IMR-90 (cell line): ENCODE measurements at regions not wholly inside any gene's neighbourhood (a gene's known extent, or its start where the extent isn't known, plus 50 kb on each side); places are given as distances from the start of the nearest gene placed in this dataset.

Source experiments
- ATAC-seq: fragments of 200-7000 bp; cut with Tn5 transposase; 2 replicates; pipeline ENCODE4 v1.9.1; 2020; ENCODE audit warnings: low read depth, mild to moderate bottlenecking, moderate library complexity
- BruUV-seq: library from RNA; stranded (reverse); fragments of 400-500 nt; replicated peaks from 2 replicates; lab custom pipeline; 2021; lab: Mats Ljungman, UMichigan
- CTCF ChIA-PET: fragments of 300-600 bp; formaldehyde crosslinking; extraction: SDS; loops from one replicate; lab custom pipeline; 2021; ENCODE audit warnings: antibody characterized with exemption; lab: Yijun Ruan, JAX
- POLR2A ChIA-PET: fragments of 300-600 bp; sonication (Branson Sonifier 250); formaldehyde crosslinking; loops from one replicate; lab custom pipeline; 2022; ENCODE audit warnings: antibody characterized with exemption; ENCODE audit not compliant: unreplicated experiment; lab: Charles Lee
- DNase-seq: peaks from one replicate; pipeline ENCODE4 v3.0.0; 2013
- H2AFZ ChIP-seq: replicated peaks from 2 replicates; pipeline ENCODE3; 2013; ENCODE audit warnings: low read length, mild to moderate bottlenecking; ENCODE audit not compliant: poor library complexity
- H2AK5ac ChIP-seq: 2 replicates; pipeline ENCODE4 v1.6.1; 2013; ENCODE audit warnings: low read depth, low read length, inconsistent platforms
- H2AK9ac ChIP-seq: replicated peaks from 2 replicates; pipeline ENCODE3; 2013; ENCODE audit warnings: mild to moderate bottlenecking, low read depth, low read length, moderate library complexity; ENCODE audit not compliant: poor library complexity
- H2BK120ac ChIP-seq: 2 replicates; pipeline ENCODE4 v1.6.1; 2013; ENCODE audit warnings: low read depth, low read length, inconsistent platforms
- H2BK15ac ChIP-seq: 3 replicates; pipeline ENCODE4 v1.6.1; 2013; ENCODE audit warnings: low read depth, low read length, inconsistent platforms
- H2BK20ac ChIP-seq: 2 replicates; pipeline ENCODE4 v1.6.1; 2013; ENCODE audit warnings: low read depth, mild to moderate bottlenecking, inconsistent platforms, low read length, moderate library complexity
- H2BK5ac ChIP-seq: 2 replicates; pipeline ENCODE4 v1.6.1; 2013; ENCODE audit warnings: mild to moderate bottlenecking, low read depth, low read length, inconsistent platforms; ENCODE audit not compliant: poor library complexity, severe bottlenecking
- H3K14ac ChIP-seq: replicated peaks from 2 replicates; pipeline ENCODE4 v1.6.1; 2013; ENCODE audit warnings: low read depth, low read length, inconsistent platforms
- H3K18ac ChIP-seq: 2 replicates; pipeline ENCODE4 v1.6.1; 2013; ENCODE audit warnings: low read depth, low read length, control low read depth
- H3K23ac ChIP-seq: 2 replicates; pipeline ENCODE4 v1.6.1; 2013; ENCODE audit warnings: low read depth, low read length, inconsistent platforms
- H3K27ac ChIP-seq: 2 replicates; pipeline ENCODE4 v1.5.1; 2013; ENCODE audit warnings: mild to moderate bottlenecking, control low read depth, low read length; ENCODE audit not compliant: insufficient read depth
- H3K27me3 ChIP-seq: 2 replicates; pipeline ENCODE4 v1.6.1; 2013; ENCODE audit warnings: low read length; ENCODE audit not compliant: control insufficient read depth, insufficient read depth
- H3K36me3 ChIP-seq: 2 replicates; pipeline ENCODE4 v1.6.1; 2013; ENCODE audit warnings: low read length, mixed read lengths; ENCODE audit not compliant: control insufficient read depth, insufficient read depth
- H3K4ac ChIP-seq: 2 replicates; pipeline ENCODE4 v1.6.1; 2013; ENCODE audit warnings: low read depth, low read length, inconsistent platforms
- H3K4me1 ChIP-seq: 2 replicates; pipeline ENCODE4 v1.6.1; 2013; ENCODE audit warnings: low read length, mixed read lengths; ENCODE audit not compliant: control insufficient read depth, insufficient read depth
- H3K4me2 ChIP-seq: 2 replicates; pipeline ENCODE4 v1.6.1; 2013; ENCODE audit warnings: low read depth, mild to moderate bottlenecking, control low read depth, low read length, moderate library complexity
- H3K4me3 ChIP-seq: 2 replicates; pipeline ENCODE4 v1.5.1; 2013; ENCODE audit warnings: low read depth, mild to moderate bottlenecking, control low read depth, low read length, moderate library complexity; ENCODE audit not compliant: insufficient read depth
- H3K56ac ChIP-seq: 2 replicates; pipeline ENCODE4 v1.6.1; 2013; ENCODE audit warnings: low read length, inconsistent platforms; ENCODE audit not compliant: insufficient read depth; ENCODE audit errors: extremely low read depth
- H3K79me1 ChIP-seq, 2 experiments: 2 replicates each; pipeline ENCODE4 v1.6.1; 2013; ENCODE audit warnings: low read length in 2 of 2, inconsistent platforms in 1 of 2, low read depth in 1 of 2
- H3K9ac ChIP-seq: 2 replicates; pipeline ENCODE4 v1.6.1; 2013; ENCODE audit warnings: low read depth, low read length, control low read depth
- H3K9me1 ChIP-seq: 2 replicates; pipeline ENCODE4 v1.6.1; 2013; ENCODE audit warnings: low read length, inconsistent platforms; ENCODE audit not compliant: insufficient read depth
- H3K9me3 ChIP-seq: 2 replicates; pipeline ENCODE4 v1.6.1; 2013; ENCODE audit warnings: low read length; ENCODE audit not compliant: control insufficient read depth, insufficient read depth
- H4K20me1 ChIP-seq: 2 replicates; pipeline ENCODE4 v1.6.1; 2013; ENCODE audit warnings: low read length, inconsistent platforms; ENCODE audit not compliant: insufficient read depth
- H4K5ac ChIP-seq: 2 replicates; pipeline ENCODE4 v1.6.1; 2013; ENCODE audit warnings: mild to moderate bottlenecking, low read depth, low read length, control low read depth
- H4K8ac ChIP-seq, 2 experiments: 2 replicates each; pipeline ENCODE4 v1.6.1; 2013; ENCODE audit warnings: low read depth in 2 of 2, low read length in 2 of 2, control low read depth in 1 of 2, inconsistent platforms in 1 of 2
- H4K91ac ChIP-seq: 2 replicates; pipeline ENCODE4 v1.6.1; 2013; ENCODE audit warnings: low read depth, low read length, inconsistent platforms; ENCODE audit not compliant: insufficient read depth
- CHD1 ChIP-seq: IDR thresholded peaks from 2 replicates; pipeline ENCODE4 v1.6.1; 2012; ENCODE audit warnings: low read depth, low read length, improper control_type of control experiment
- MAFK ChIP-seq: IDR thresholded peaks from 2 replicates; pipeline ENCODE4 v1.6.1; 2012; ENCODE audit warnings: low read depth, low read length, improper control_type of control experiment
- RAD21 ChIP-seq: IDR thresholded peaks from 2 replicates; pipeline ENCODE4 v1.6.1; 2012; ENCODE audit warnings: low read length, improper control_type of control experiment
- WGBS, 2 experiments: methylation state at CpG; one replicate each; pipeline versions ENCODE4 v1.1.5 to v1.1.7; 2013; ENCODE audit warnings: missing lambda C conversion rate in 2 of 2; ENCODE audit not compliant: insufficient read length in 1 of 2; ENCODE audit errors: extremely low coverage in 2 of 2; 5-methylcytosine and 5-hydroxymethylcytosine counted together
- dilution Hi-C: fragments of 300-500 bp; cut with HindIII; formaldehyde crosslinking; loops from one replicate; pipeline ENCODE4 v1.14.3; 2018; ENCODE audit warnings: low sequenced_read_pairs; ENCODE audit not compliant: unreplicated experiment
- in situ Hi-C: fragments of 300-500 bp; cut with MboI; formaldehyde crosslinking; loops from 3 replicates; pipeline ENCODE4 v1.14.3; 2019; ENCODE audit warnings: low sequenced_read_pairs, inconsistent platforms, mixed read lengths
- intact Hi-C: fragments of 100-400 bp; cut with micrococcal nuclease; formaldehyde crosslinking; loops from 2 replicates; pipeline ENCODE4 v1.10.0; 2022

GRCh38 chr18:78792736-78793135 lies 186.9 kb upstream of the SALL3 start:
- no peak overlapping the region for H3K18ac ChIP-seq
- BruUV-seq, result no TSS peak
- no peak overlapping the region for H2BK15ac ChIP-seq
- H3K4me1 ChIP-seq, result no peaks in the 10 kb centered on the region
- ATAC-seq, result no peak
- no peak overlapping the region for H2BK5ac ChIP-seq
- TF ChIP-seq MAFK, result no peak
- TF ChIP-seq CHD1, result no peak
- TF ChIP-seq RAD21, result no peak
- no peak overlapping the region for H3K56ac ChIP-seq
- H3K4ac ChIP-seq, result no peak overlapping the region
- no peak overlapping the region for H2BK120ac ChIP-seq
- H3K14ac ChIP-seq, result no peak overlapping the region
- H4K5ac ChIP-seq, result no peak overlapping the region
- no peak overlapping the region for H2AK9ac ChIP-seq
- no peaks in the 10 kb centered on the region for H4K20me1 ChIP-seq
- no peak overlapping the region for H2AFZ ChIP-seq
- intact Hi-C loops (no loop called here), dilution Hi-C loops (no loop called here), in situ Hi-C loops (no loop called here)
- no peak overlapping the region for H4K91ac ChIP-seq
- WGBS, 2 experiments, result 92% methylated on average over 9 of the region's 20 CpGs; no CpG with 5 or more reads in 1 of the 2 experiments
- no peaks in the 10 kb centered on the region for H3K9me1 ChIP-seq
- H3K79me1 ChIP-seq, result no peaks in the 10 kb centered on the region
- DNase-seq, result no peak
- ChIA-PET POLR2A (no interaction called here), CTCF (no interaction called here)
- H3K27ac ChIP-seq, result no peak overlapping the region
- no peak overlapping the region for H2AK5ac ChIP-seq
- no peak overlapping the region for H3K4me2 ChIP-seq
- H2BK20ac ChIP-seq, result no peak overlapping the region
- peaks cover 52% of the 10 kb centered on the region for H3K9me3 ChIP-seq
- H3K4me3 ChIP-seq, result no peak overlapping the region
- H3K23ac ChIP-seq, result no peak overlapping the region
- H3K27me3 ChIP-seq, result no peaks in the 10 kb centered on the region
- H4K8ac ChIP-seq, result no peak overlapping the region
- no peaks in the 10 kb centered on the region for H3K36me3 ChIP-seq
- no peak overlapping the region for H3K9ac ChIP-seq
